ENCODE measurements at regions not wholly inside any gene's neighbourhood (a gene's known extent, or its start where the extent isn't known, plus 50 kb on each side); places are given as distances from the start of the nearest gene placed in this dataset.

DNA sequence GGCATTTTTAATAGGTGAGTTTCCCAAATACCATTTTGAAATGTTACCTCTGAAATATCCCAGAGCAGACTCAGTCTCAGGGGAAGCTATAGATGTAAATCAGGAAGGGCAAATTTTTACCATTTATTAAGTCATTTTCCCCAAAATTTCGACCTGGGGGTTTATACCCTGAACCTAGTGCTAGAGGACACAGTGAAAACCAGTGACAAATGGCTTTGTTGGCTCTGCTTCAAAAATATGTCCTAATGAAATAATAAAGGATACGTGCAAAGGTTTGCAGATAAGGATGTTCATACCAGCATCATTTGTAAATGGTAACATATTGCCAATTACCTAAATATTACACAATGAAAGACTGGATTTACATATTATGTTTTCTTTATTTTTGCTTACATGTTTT is 546.7 kb upstream of the ADAMTS9 start:
- no peaks in the 10 kb centered on the region for H3K4me1 Mint-ChIP-seq (ENCODE audit: low read depth)
- peaks cover 2% of the 10 kb centered on the region for H3K36me3 Mint-ChIP-seq (ENCODE audit: low read depth)
- H3K9me3 Mint-ChIP-seq (ENCODE audit: low read depth) = peaks cover 7% of the 10 kb centered on the region
- no peak overlapping the region for H3K4me3 Mint-ChIP-seq (ENCODE audit: unreplicated experiment)
- no peaks in the 10 kb centered on the region for H3K27me3 Mint-ChIP-seq (ENCODE audit: low read depth)
- TF ChIP-seq, protein P1, sequence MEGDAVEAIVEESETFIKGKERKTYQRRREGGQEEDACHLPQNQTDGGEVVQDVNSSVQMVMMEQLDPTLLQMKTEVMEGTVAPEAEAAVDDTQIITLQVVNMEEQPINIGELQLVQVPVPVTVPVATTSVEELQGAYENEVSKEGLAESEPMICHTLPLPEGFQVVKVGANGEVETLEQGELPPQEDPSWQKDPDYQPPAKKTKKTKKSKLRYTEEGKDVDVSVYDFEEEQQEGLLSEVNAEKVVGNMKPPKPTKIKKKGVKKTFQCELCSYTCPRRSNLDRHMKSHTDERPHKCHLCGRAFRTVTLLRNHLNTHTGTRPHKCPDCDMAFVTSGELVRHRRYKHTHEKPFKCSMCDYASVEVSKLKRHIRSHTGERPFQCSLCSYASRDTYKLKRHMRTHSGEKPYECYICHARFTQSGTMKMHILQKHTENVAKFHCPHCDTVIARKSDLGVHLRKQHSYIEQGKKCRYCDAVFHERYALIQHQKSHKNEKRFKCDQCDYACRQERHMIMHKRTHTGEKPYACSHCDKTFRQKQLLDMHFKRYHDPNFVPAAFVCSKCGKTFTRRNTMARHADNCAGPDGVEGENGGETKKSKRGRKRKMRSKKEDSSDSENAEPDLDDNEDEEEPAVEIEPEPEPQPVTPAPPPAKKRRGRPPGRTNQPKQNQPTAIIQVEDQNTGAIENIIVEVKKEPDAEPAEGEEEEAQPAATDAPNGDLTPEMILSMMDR (IDR thresholded peaks at IDR 0.05) = no peak
- H3K27ac Mint-ChIP-seq (ENCODE audit: unreplicated experiment) = no peak overlapping the region
- DNase-seq (ENCODE audit: low spot score) = no peak

DNA sequence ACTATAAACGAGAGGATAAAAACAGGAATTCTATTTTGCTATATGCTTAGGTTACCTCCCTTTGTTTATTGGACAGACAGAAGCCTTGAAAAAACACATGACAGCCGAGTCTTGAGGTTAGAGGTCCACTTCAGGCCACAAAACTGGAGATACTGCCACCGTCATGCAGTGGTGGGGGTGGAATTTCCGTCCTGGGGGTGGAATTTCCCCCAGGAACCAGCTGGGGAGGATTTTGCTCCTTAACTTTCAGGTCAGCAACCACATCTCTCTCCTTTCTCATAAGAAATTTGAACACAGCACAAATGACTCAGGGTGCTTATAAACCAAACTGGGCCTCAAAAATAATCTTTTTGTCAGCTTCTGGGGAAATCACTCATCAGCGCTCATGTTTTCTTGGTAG is 545.8 kb upstream of the ADAMTS9 start:
- Mint-ChIP-seq H3K4me1 (ENCODE audit: low read depth) (no peaks in the 10 kb centered on the region), H3K27ac (ENCODE audit: unreplicated experiment) (no peak overlapping the region), H3K36me3 (ENCODE audit: low read depth) (peaks cover 2% of the 10 kb centered on the region), H3K27me3 (ENCODE audit: low read depth) (no peaks in the 10 kb centered on the region), H3K4me3 (ENCODE audit: unreplicated experiment) (no peak overlapping the region), H3K9me3 (ENCODE audit: low read depth) (peaks cover 6% of the 10 kb centered on the region)
- TF ChIP-seq, protein P1 (IDR thresholded peaks at IDR 0.05) = no peak
- DNase-seq (ENCODE audit: low spot score) = no peak

DNA sequence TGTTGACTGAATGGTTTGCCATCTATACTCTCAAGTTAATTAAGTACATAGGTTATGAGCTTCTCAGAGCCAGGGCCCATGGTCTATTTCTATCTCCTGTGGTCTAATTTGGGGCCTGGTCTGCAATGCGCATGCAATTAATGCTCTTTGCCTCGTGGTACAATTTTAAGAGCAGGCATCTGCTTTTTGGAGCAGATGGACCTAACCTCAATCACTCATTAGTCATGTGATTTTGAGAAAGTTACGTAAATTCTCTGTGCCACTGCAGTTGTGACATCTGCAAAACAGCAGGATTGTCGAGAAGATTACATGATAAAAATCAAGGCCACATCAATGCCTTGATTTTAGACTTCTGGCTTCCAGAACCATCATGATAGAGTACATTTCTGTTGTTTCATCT is 543.7 kb upstream of the ADAMTS9 start:
- TF ChIP-seq, protein P1 (IDR thresholded peaks at IDR 0.05) = no peak
- Mint-ChIP-seq H3K36me3 (ENCODE audit: low read depth) (no peaks in the 10 kb centered on the region), H3K9me3 (ENCODE audit: low read depth) (no peaks in the 10 kb centered on the region), H3K4me3 (ENCODE audit: unreplicated experiment) (no peak overlapping the region), H3K4me1 (ENCODE audit: low read depth) (no peaks in the 10 kb centered on the region), H3K27me3 (ENCODE audit: low read depth) (no peaks in the 10 kb centered on the region), H3K27ac (ENCODE audit: unreplicated experiment) (no peak overlapping the region)
- DNase-seq (ENCODE audit: low spot score) = no peak

DNA sequence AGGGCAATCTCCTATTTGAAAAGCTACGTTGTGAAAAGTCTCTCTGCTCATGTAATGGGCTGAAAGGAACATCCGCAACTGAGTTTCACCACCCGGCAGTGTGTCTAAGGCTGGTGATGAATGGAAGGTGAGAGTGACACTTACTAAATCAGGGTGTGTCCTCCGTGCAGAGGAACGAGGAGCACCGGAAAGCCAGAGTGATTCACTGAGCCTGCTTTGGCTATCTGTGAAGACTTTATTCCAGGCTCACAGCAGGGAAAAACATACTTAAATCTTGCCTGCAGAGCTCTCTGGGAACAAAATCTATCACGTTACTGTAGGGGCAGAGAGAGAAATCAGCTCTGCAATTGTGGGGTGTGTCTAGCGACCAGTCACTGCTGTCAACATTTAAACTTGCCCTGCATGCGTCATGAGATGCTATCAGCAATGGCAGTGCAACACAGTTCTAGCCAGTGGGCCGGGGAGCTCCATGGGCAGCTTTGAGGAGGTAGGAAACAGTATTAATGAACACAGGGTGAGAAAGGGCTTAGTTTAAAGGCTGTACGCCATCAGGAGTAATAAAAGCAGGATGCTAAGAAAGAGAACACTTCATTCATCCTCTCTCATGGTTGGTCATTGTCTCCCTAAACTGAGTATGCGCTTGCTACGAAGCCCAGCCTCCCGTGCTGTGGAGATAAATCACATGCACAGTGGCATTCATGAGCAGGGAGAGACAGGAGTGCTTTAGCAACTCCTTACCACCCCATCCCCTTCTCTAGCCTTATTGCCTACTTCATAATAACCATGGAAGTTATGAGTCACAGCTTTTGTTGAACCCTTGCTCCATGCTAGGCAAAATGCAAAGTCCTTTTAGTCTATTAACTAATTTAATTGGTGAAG is 542.7 kb upstream of the ADAMTS9 start:
- no peaks in the 10 kb centered on the region for H3K27me3 Mint-ChIP-seq (ENCODE audit: low read depth)
- no peaks in the 10 kb centered on the region for H3K9me3 Mint-ChIP-seq (ENCODE audit: low read depth)
- H3K36me3 Mint-ChIP-seq (ENCODE audit: low read depth) = no peaks in the 10 kb centered on the region
- H3K4me1 Mint-ChIP-seq (ENCODE audit: low read depth) = no peaks in the 10 kb centered on the region
- H3K27ac Mint-ChIP-seq (ENCODE audit: unreplicated experiment) = no peak overlapping the region
- TF ChIP-seq, protein P1 (IDR thresholded peaks at IDR 0.05) = no peak
- no peak for DNase-seq (ENCODE audit: low spot score)
- H3K4me3 Mint-ChIP-seq (ENCODE audit: unreplicated experiment) = no peak overlapping the region

DNA sequence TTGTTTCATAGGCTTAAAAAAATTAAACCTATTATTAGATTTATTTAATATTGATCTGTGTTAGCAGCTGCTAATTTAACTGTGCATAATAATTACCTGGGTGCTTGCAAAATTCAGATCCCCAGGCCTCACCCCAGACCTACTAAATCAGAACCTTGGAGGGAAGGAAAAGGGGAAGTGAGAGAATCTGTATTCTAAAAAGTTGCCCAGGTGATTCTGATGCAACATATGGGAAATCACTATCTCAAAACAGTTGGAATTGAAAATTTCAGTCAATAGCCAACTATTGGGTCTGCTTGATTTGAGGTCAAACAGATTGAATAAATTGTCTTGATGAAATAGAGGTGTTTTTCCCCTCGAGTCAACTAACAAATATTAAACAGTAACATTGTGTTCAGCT is 538.5 kb upstream of the ADAMTS9 start:
- TF ChIP-seq, protein P1 (IDR thresholded peaks at IDR 0.05) = no peak
- no peak for DNase-seq (ENCODE audit: low spot score)
- no peaks in the 10 kb centered on the region for H3K36me3 Mint-ChIP-seq (ENCODE audit: low read depth)
- no peaks in the 10 kb centered on the region for H3K27me3 Mint-ChIP-seq (ENCODE audit: low read depth)
- no peak overlapping the region for H3K27ac Mint-ChIP-seq (ENCODE audit: unreplicated experiment)
- no peak overlapping the region for H3K4me3 Mint-ChIP-seq (ENCODE audit: unreplicated experiment)
- no peaks in the 10 kb centered on the region for H3K9me3 Mint-ChIP-seq (ENCODE audit: low read depth)
- no peaks in the 10 kb centered on the region for H3K4me1 Mint-ChIP-seq (ENCODE audit: low read depth)
